ENCODE measurements at regions not wholly inside any gene's neighbourhood (a gene's known extent, or its start where the extent isn't known, plus 50 kb on each side); places are given as distances from the start of the nearest gene placed in this dataset.

DNA sequence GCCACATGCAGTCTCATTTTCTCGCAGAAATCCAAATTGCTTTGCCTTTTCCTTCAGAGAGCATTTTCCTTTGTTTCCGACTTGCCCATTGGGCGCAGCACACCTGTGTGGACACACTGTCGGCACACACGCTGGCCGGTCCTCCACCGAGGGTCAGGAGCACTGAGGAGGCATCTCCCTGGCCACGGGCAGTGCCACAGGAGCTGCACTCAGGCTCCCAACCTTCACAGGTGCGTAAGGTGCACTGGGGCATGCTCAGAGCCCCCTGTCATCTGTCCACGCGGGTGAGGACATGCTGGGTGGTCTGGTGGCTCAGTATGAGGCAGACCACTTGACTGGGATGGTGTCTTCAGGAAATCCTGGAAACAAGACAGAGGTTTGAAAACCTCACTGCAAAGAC, 779.1 kb downstream of the BRD1 start:
- TF ChIP-seq, protein P1, sequence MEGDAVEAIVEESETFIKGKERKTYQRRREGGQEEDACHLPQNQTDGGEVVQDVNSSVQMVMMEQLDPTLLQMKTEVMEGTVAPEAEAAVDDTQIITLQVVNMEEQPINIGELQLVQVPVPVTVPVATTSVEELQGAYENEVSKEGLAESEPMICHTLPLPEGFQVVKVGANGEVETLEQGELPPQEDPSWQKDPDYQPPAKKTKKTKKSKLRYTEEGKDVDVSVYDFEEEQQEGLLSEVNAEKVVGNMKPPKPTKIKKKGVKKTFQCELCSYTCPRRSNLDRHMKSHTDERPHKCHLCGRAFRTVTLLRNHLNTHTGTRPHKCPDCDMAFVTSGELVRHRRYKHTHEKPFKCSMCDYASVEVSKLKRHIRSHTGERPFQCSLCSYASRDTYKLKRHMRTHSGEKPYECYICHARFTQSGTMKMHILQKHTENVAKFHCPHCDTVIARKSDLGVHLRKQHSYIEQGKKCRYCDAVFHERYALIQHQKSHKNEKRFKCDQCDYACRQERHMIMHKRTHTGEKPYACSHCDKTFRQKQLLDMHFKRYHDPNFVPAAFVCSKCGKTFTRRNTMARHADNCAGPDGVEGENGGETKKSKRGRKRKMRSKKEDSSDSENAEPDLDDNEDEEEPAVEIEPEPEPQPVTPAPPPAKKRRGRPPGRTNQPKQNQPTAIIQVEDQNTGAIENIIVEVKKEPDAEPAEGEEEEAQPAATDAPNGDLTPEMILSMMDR (conservative IDR thresholded peaks at IDR 0.05; ENCODE audit: low read depth, low read length): no peak
- TF ChIP-seq EZH2 (IDR thresholded peaks at IDR 0.05; ENCODE audit: low read length, unreplicated experiment): no peak

Data from PC-3 (cell line).